Body of pancreas (tissue), 4 donors: ENCODE measurements at regions not wholly inside any gene's neighbourhood (a gene's known extent, or its start where the extent isn't known, plus 50 kb on each side); places are given as distances from the start of the nearest gene placed in this dataset.
A peak's percentile ranks its signal among the peaks of the same experiment; 100 is the strongest.
"Not testable (repeated sequence)": the region's sequence is repeated elsewhere in the genome, so short reads cannot be mapped to it uniquely, and the experiment has no call there.

Experiments used
- ATAC-seq: fragments of 150-250 bp; one replicate; pipeline ENCODE4 v1.9.1; 2016
- DNase-seq, 4 donors: peaks; one replicate each; pipeline ENCODE4 v3.0.0-alpha.2; 2019
- H3K27ac ChIP-seq, 4 donors: fragments of 200-600 bp; sonication (generic); 1 replicate in 3 of 4; 2 replicates in 1 of 4; pipeline versions ENCODE4 v1.5.1 to v1.6.1; 2016 to 2019; ENCODE audit warnings: mild to moderate bottlenecking in 1 of 4, mixed read lengths in 1 of 4, moderate library complexity in 1 of 4
- H3K27me3 ChIP-seq, 2 donors: fragments of 200-600 bp; sonication (generic); one replicate each; pipeline ENCODE4 v1.6.0; 2016; ENCODE audit warnings: mild to moderate bottlenecking in 1 of 2
- H3K36me3 ChIP-seq, 2 donors: fragments of 200-600 bp; sonication (generic); replicated peaks in 1 of 2; 2 replicates each; pipeline ENCODE4 v1.5.1; 2016; ENCODE audit warnings: low read depth in 2 of 2; ENCODE audit not compliant: insufficient read depth in 1 of 2
- H3K4me1 ChIP-seq: fragments of 200-600 bp; sonication (generic); one replicate; pipeline ENCODE4 v1.6.0; 2016
- H3K4me3 ChIP-seq, 2 donors: fragments of 200-600 bp; sonication (generic); 1 replicate in 1 of 2; 2 replicates in 1 of 2; pipeline ENCODE4 v1.5.1; 2016 to 2019
- H3K9me3 ChIP-seq, 3 donors: fragments of 200-600 bp; sonication (generic); 1 replicate in 2 of 3; 2 replicates in 1 of 3; pipeline ENCODE4 v1.5.1; 2016
- CTCF ChIP-seq, 7 experiments: fragments of 450-650 bp in 4 of 7; fragments of 200-600 bp in 3 of 7; sonication (generic) in 3 of 7; IDR thresholded peaks; one replicate each; pipeline ENCODE4 v1.5.1; 2016 to 2019; ENCODE audit warnings: antibody characterized with exemption in 7 of 7
- POLR2A ChIP-seq, 3 donors: fragments of 450-650 bp; IDR thresholded peaks; one replicate each; pipeline ENCODE4 v1.6.1; 2016; ENCODE audit warnings: antibody characterized with exemption in 3 of 3, mild to moderate bottlenecking in 2 of 3
- WGBS, 2 donors: methylation state at CpG; one replicate each; pipeline ENCODE4 v1.1.5; 2017; 5-methylcytosine and 5-hydroxymethylcytosine counted together
- intact Hi-C: fragments of 100-400 bp; cut with DNase I; formaldehyde crosslinking; loops from one replicate; pipeline ENCODE4 v1.15.1; 2023

GRCh38 chr4:124111922-124112321 is 600.6 kb downstream of the ANKRD50 start:
- intact Hi-C loops = no loop called here
- Histone ChIP-seq H3K9me3 (no peaks in the 10 kb centered on the region), H3K4me3 (no peak overlapping the region), H3K27me3 (no peaks in the 10 kb centered on the region), H3K4me1 (no peaks in the 10 kb centered on the region), H3K36me3 (no peaks in the 10 kb centered on the region), H3K27ac (no peak overlapping the region)
- DNase-seq (peak in 1 of 4 donors; percentile 17), ATAC-seq (peak; percentile 53)
- TF ChIP-seq POLR2A (IDR thresholded peaks at IDR 0.05) = no peak
- TF ChIP-seq CTCF (IDR thresholded peaks at IDR 0.05) = peak; percentile 18 to 62 (median 59)
- 32 to 35% methylated on average over 2 of the region's 2 CpGs for WGBS, 2 donors

- Histone ChIP-seq H3K9me3 (no peaks in the 10 kb centered on the region), H3K4me3 (no peak overlapping the region), H3K36me3 (no peaks in the 10 kb centered on the region), H3K27me3 (no peaks in the 10 kb centered on the region), H3K27ac (no peak overlapping the region), H3K4me1 (no peaks in the 10 kb centered on the region)
- 52 to 62% methylated on average over 2 of the region's 2 CpGs for WGBS, 2 donors
- no peak for ATAC-seq
- intact Hi-C loops = no loop called here
- TF ChIP-seq CTCF (IDR thresholded peaks at IDR 0.05) = no peak
- no peak for TF ChIP-seq POLR2A (IDR thresholded peaks at IDR 0.05)
- DNase-seq = no peak
Observed at GRCh38 chr4:124118061-124118460, 594.5 kb downstream of the ANKRD50 start.

GRCh38 chr4:124121461-124121971 is 591.0 kb downstream of the ANKRD50 start:
- ATAC-seq (no peak), DNase-seq (no peak)
- H3K4me1 ChIP-seq = no peaks in the 10 kb centered on the region
- 61 to 62% methylated on average over 1 of the region's 1 CpG for WGBS, 2 donors
- no peaks in the 10 kb centered on the region for H3K36me3 ChIP-seq
- H3K27ac ChIP-seq = no peak overlapping the region
- no peak overlapping the region for H3K4me3 ChIP-seq
- no peak for TF ChIP-seq POLR2A (IDR thresholded peaks at IDR 0.05)
- TF ChIP-seq CTCF (IDR thresholded peaks at IDR 0.05) = no peak
- no peaks in the 10 kb centered on the region for H3K9me3 ChIP-seq
- H3K27me3 ChIP-seq = no peaks in the 10 kb centered on the region
- intact Hi-C loops = no loop called here

- DNase-seq = no peak
- no peaks in the 10 kb centered on the region for H3K4me1 ChIP-seq
- H3K4me3 ChIP-seq = no peak overlapping the region
- no peaks in the 10 kb centered on the region for H3K9me3 ChIP-seq
- WGBS, 2 donors = 82 to 84% methylated on average over 4 of the region's 4 CpGs
- H3K36me3 ChIP-seq = no peaks in the 10 kb centered on the region
- intact Hi-C loops = no loop called here
- H3K27ac ChIP-seq = no peak overlapping the region
- no peak for TF ChIP-seq CTCF (IDR thresholded peaks at IDR 0.05)
- TF ChIP-seq POLR2A (IDR thresholded peaks at IDR 0.05) = no peak
- H3K27me3 ChIP-seq = no peaks in the 10 kb centered on the region
- ATAC-seq = no peak
Observed at GRCh38 chr4:124123181-124123580, 589.4 kb downstream of the ANKRD50 start.

- no peak for DNase-seq
- TF ChIP-seq POLR2A (IDR thresholded peaks at IDR 0.05) (no peak), CTCF (IDR thresholded peaks at IDR 0.05) (no peak)
- ATAC-seq = no peak
- 26 to 27% methylated on average over 1 of the region's 1 CpG for WGBS, 2 donors
- no peaks in the 10 kb centered on the region for H3K4me1 ChIP-seq
- H3K27me3 ChIP-seq = no peaks in the 10 kb centered on the region
- H3K27ac ChIP-seq = no peak overlapping the region
- intact Hi-C loops = no loop called here
- H3K4me3 ChIP-seq = no peak overlapping the region
- H3K36me3 ChIP-seq = no peaks in the 10 kb centered on the region
- no peaks in the 10 kb centered on the region for H3K9me3 ChIP-seq
Observed at GRCh38 chr4:124123721-124124120, 588.8 kb downstream of the ANKRD50 start.

GRCh38 chr4:124131324-124131723 is 581.2 kb downstream of the ANKRD50 start:
- WGBS, 2 donors = 87 to 90% methylated on average over 6 of the region's 6 CpGs
- H3K36me3 ChIP-seq, H3K4me1 ChIP-seq, H3K9me3 ChIP-seq, H3K27ac ChIP-seq, intact Hi-C loops, DNase-seq, H3K27me3 ChIP-seq, H3K4me3 ChIP-seq, ATAC-seq: not testable (repeated sequence)
